Liver (tissue), 8 donors: ENCODE measurements at regions not wholly inside any gene's neighbourhood (a gene's known extent, or its start where the extent isn't known, plus 50 kb on each side); places are given as distances from the start of the nearest gene placed in this dataset.

Experiments
- DNase-seq: peaks from one replicate; pipeline ENCODE4 v3.0.0-alpha.2; 2017; ENCODE audit warnings: low spot score
- H3K27ac ChIP-seq, 2 donors: one replicate each; pipeline ENCODE4 v1.7.0; 2013; ENCODE audit warnings: inconsistent platforms in 2 of 2, low read length in 2 of 2, control low read depth in 1 of 2, low read depth in 1 of 2, mild to moderate bottlenecking in 1 of 2
- H3K27me3 ChIP-seq, 4 donors: one replicate each; pipeline versions ENCODE4 v1.6.1 to v1.7.0; 2013; ENCODE audit warnings: low read length in 3 of 4, inconsistent platforms in 1 of 4, mild to moderate bottlenecking in 1 of 4, moderate library complexity in 1 of 4; ENCODE audit not compliant: control insufficient read depth in 4 of 4, insufficient read depth in 4 of 4
- H3K36me3 ChIP-seq, 4 donors: one replicate each; pipeline versions ENCODE4 v1.6.1 to v1.7.0; 2013; ENCODE audit warnings: low read length in 3 of 4, mild to moderate bottlenecking in 3 of 4, low read depth in 1 of 4, moderate library complexity in 1 of 4; ENCODE audit not compliant: control insufficient read depth in 4 of 4, insufficient read depth in 3 of 4
- H3K4me1 ChIP-seq, 4 donors: one replicate each; pipeline versions ENCODE4 v1.6.1 to v1.7.0; 2013; ENCODE audit warnings: low read length in 3 of 4, mild to moderate bottlenecking in 3 of 4, moderate library complexity in 1 of 4; ENCODE audit not compliant: control insufficient read depth in 4 of 4, insufficient read depth in 4 of 4
- H3K4me3 ChIP-seq, 3 donors: one replicate each; pipeline versions ENCODE4 v1.6.1 to v1.7.0; 2013; ENCODE audit warnings: low read length in 3 of 3, control low read depth in 1 of 3, low read depth in 1 of 3, mild to moderate bottlenecking in 1 of 3
- H3K9ac ChIP-seq, 2 donors: one replicate each; pipeline ENCODE4 v1.7.0; 2013; ENCODE audit warnings: low read length in 2 of 2, mild to moderate bottlenecking in 2 of 2, moderate library complexity in 2 of 2, control low read depth in 1 of 2, low read depth in 1 of 2
- H3K9me3 ChIP-seq, 4 donors: one replicate each; pipeline versions ENCODE4 v1.6.1 to v1.7.0; 2013; ENCODE audit warnings: low read length in 3 of 4; ENCODE audit not compliant: control insufficient read depth in 4 of 4
- EGR1 ChIP-seq, 2 donors: IDR thresholded peaks; 2 replicates each; pipeline ENCODE4 v1.6.1; 2016 to 2018; ENCODE audit warnings: antibody characterized with exemption in 2 of 2, low read depth in 2 of 2
- FOXA1 ChIP-seq: IDR thresholded peaks from 2 replicates; pipeline ENCODE4 v1.6.1; 2016; ENCODE audit warnings: antibody characterized with exemption
- FOXA2 ChIP-seq: IDR thresholded peaks from 2 replicates; pipeline ENCODE4 v1.6.1; 2016; ENCODE audit warnings: antibody characterized with exemption
- GABPA ChIP-seq, 2 donors: IDR thresholded peaks in 1 of 2; conservative IDR thresholded peaks in 1 of 2; 2 replicates each; pipeline ENCODE4 v1.6.1; 2016; ENCODE audit warnings: antibody characterized with exemption in 2 of 2, mild to moderate bottlenecking in 1 of 2, moderate library complexity in 1 of 2
- HNF4A ChIP-seq, 2 donors: conservative IDR thresholded peaks; 2 replicates each; pipeline ENCODE4 v1.6.1; 2016; ENCODE audit warnings: antibody characterized with exemption in 2 of 2, mild to moderate bottlenecking in 2 of 2
- HNF4G ChIP-seq: IDR thresholded peaks from 2 replicates; pipeline ENCODE4 v1.6.1; 2016; ENCODE audit warnings: antibody characterized with exemption
- JUND ChIP-seq, 2 donors: IDR thresholded peaks; 2 replicates each; pipeline ENCODE4 v1.6.1; 2016; ENCODE audit warnings: antibody characterized with exemption in 2 of 2
- NR2F2 ChIP-seq: IDR thresholded peaks from 2 replicates; pipeline ENCODE4 v1.6.1; 2016; ENCODE audit warnings: antibody characterized with exemption
- RAD21 ChIP-seq, 2 donors: IDR thresholded peaks; 2 replicates each; pipeline ENCODE4 v1.6.1; 2016; ENCODE audit warnings: antibody characterized with exemption in 2 of 2, mild to moderate bottlenecking in 2 of 2
- RXRA ChIP-seq, 2 donors: IDR thresholded peaks; 2 replicates each; pipeline ENCODE4 v1.6.1; 2017 to 2018; ENCODE audit warnings: antibody characterized with exemption in 2 of 2, mild to moderate bottlenecking in 1 of 2
- SP1 ChIP-seq: IDR thresholded peaks from 2 replicates; pipeline ENCODE4 v1.6.1; 2018; ENCODE audit warnings: antibody characterized with exemption, mild to moderate bottlenecking
- TAF1 ChIP-seq: conservative IDR thresholded peaks from 2 replicates; pipeline ENCODE4 v1.6.1; 2016; ENCODE audit warnings: antibody characterized with exemption, mild to moderate bottlenecking
- YY1 ChIP-seq: IDR thresholded peaks from 2 replicates; pipeline ENCODE4 v1.6.1; 2016; ENCODE audit warnings: antibody characterized with exemption, mild to moderate bottlenecking
- WGBS: extraction: QIAGEN DNeasy Blood & Tissue Kit; methylation state at CpG from one replicate; pipeline ENCODE4 v1.1.7; 2013; 5-methylcytosine and 5-hydroxymethylcytosine counted together
- TF ChIP-seq, protein P1 (sequence below): IDR thresholded peaks from 2 replicates; pipeline ENCODE4 v1.6.1; 2016; ENCODE audit warnings: antibody characterized with exemption, mild to moderate bottlenecking
- TF ChIP-seq, protein P2 (sequence below): IDR thresholded peaks from 2 replicates; pipeline ENCODE4 v1.6.1; 2016; ENCODE audit warnings: antibody characterized with exemption
- TF ChIP-seq, protein P3 (sequence below): IDR thresholded peaks from 2 replicates; pipeline ENCODE4 v1.6.1; 2016; ENCODE audit warnings: antibody characterized with exemption
- TF ChIP-seq, protein P4 (sequence below): IDR thresholded peaks from 2 replicates; pipeline ENCODE4 v1.6.1; 2016; ENCODE audit warnings: antibody characterized with exemption
- TF ChIP-seq, protein P5 (sequence below): fragments of 150-350 bp; IDR thresholded peaks from 2 replicates; pipeline ENCODE4 v1.5.1; 2017; ENCODE audit warnings: improper control_type of control experiment, low read depth, low read length; ENCODE audit not compliant: missing input control
- donor health status: healthy.
- donor health status: healthy.
- donor health status: healthy.
- donor health status: healthy.
- donor health status: healthy.

DNA sequence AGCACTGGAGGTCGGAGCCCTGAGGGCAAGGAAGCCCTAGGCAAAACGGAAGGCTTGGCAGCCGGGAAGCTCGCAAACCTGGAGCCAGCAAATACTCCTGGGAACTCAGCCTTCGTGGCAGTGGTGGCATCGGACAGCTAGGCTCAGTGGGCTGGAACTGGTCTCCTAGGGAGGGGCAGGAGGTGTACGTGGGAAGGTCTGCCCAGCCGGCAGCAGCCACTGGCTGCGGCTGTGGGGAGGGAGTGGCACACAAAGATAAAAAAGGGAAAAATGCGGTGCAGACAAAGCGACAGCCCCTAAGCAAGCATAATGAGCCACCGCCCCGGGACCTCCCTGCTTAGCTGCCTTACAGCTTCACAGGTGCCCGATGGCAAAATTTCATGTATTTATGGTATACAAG lies 125.2 kb upstream of the KDM5D start (continued):
- TF ChIP-seq, protein P1, sequence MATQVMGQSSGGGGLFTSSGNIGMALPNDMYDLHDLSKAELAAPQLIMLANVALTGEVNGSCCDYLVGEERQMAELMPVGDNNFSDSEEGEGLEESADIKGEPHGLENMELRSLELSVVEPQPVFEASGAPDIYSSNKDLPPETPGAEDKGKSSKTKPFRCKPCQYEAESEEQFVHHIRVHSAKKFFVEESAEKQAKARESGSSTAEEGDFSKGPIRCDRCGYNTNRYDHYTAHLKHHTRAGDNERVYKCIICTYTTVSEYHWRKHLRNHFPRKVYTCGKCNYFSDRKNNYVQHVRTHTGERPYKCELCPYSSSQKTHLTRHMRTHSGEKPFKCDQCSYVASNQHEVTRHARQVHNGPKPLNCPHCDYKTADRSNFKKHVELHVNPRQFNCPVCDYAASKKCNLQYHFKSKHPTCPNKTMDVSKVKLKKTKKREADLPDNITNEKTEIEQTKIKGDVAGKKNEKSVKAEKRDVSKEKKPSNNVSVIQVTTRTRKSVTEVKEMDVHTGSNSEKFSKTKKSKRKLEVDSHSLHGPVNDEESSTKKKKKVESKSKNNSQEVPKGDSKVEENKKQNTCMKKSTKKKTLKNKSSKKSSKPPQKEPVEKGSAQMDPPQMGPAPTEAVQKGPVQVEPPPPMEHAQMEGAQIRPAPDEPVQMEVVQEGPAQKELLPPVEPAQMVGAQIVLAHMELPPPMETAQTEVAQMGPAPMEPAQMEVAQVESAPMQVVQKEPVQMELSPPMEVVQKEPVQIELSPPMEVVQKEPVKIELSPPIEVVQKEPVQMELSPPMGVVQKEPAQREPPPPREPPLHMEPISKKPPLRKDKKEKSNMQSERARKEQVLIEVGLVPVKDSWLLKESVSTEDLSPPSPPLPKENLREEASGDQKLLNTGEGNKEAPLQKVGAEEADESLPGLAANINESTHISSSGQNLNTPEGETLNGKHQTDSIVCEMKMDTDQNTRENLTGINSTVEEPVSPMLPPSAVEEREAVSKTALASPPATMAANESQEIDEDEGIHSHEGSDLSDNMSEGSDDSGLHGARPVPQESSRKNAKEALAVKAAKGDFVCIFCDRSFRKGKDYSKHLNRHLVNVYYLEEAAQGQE, result no peak
- TF ChIP-seq FOXA2 (no peak), RXRA (IDR thresholded peaks at IDR 0.05) (no peak), JUND (IDR thresholded peaks at IDR 0.05) (no peak), SP1 (no peak)

DNA sequence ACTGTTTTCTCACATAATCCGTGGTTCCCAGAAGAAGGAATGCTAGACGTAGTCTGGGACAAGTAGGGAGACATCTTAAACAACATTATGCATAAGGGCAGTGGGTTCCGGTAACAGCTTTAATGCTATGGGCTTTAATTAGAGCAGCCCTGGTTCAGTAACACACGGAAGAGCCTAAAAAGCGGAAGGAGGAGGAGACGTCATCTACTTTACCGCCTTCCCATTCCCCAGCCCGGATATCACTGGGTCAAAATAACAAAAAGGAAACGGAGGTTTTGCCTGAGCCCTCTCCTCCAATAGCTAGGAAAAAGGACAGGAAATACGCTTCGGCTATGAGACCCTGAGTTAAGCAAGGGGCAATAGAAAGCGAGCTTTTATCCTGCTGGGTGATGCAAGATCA lies 124.8 kb upstream of the KDM5D start:
- Histone ChIP-seq H3K4me1 (no peaks in the 10 kb centered on the region), H3K27ac (no peak overlapping the region), H3K9ac (no peak overlapping the region), H3K27me3 (no peaks in the 10 kb centered on the region), H3K36me3 (no peaks in the 10 kb centered on the region), H3K9me3 (no peaks in the 10 kb centered on the region), H3K4me3 (no peak overlapping the region)
- DNase-seq, result no peak
- no peak for TF ChIP-seq SP1
- WGBS, result 65% methylated on average over 12 of the region's 12 CpGs

DNA sequence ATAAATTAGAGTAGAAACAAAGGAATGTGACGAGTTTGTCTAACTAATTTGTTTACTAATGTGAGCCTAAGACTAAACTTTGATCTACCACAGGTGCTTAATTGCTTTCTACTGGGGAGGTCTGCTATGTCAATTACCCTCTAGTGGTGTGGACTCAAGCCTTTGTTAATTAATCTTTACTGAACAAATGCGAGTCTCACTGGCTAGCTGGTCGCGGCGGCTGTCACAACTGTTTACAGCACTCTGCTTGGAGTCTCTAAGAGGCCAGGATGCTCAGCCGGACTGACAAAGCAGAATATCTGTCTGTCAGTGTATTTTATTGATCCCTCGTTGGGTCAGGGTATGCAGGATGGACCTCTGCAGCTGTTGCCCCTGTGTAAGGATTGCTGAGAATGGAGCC lies 124.1 kb upstream of the KDM5D start:
- WGBS, result 68% methylated on average over 7 of the region's 7 CpGs
- Histone ChIP-seq H3K27me3 (no peaks in the 10 kb centered on the region), H3K4me1 (no peaks in the 10 kb centered on the region), H3K9me3 (no peaks in the 10 kb centered on the region), H3K36me3 (no peaks in the 10 kb centered on the region), H3K9ac (no peak overlapping the region), H3K4me3 (no peak overlapping the region), H3K27ac (no peak overlapping the region)
- DNase-seq, result no peak
- TF ChIP-seq EGR1 (IDR thresholded peaks at IDR 0.05; ENCODE audit: low read depth in 2 of 2) (no peak), RAD21 (IDR thresholded peaks at IDR 0.05) (no peak), TAF1 (no peak), FOXA2 (no peak), SP1 (no peak), FOXA1 (no peak), HNF4A (conservative IDR thresholded peaks at IDR 0.05) (no peak), YY1 (no peak), GABPA (IDR thresholded peaks at IDR 0.05 in 1 of 2, conservative IDR thresholded peaks at IDR 0.05 in 1 of 2) (no peak), JUND (IDR thresholded peaks at IDR 0.05) (no peak), HNF4G (no peak), RXRA (IDR thresholded peaks at IDR 0.05) (no peak), NR2F2 (no peak)
- TF ChIP-seq, protein P2, sequence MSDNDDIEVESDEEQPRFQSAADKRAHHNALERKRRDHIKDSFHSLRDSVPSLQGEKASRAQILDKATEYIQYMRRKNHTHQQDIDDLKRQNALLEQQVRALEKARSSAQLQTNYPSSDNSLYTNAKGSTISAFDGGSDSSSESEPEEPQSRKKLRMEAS, result no peak
- TF ChIP-seq, protein P3, sequence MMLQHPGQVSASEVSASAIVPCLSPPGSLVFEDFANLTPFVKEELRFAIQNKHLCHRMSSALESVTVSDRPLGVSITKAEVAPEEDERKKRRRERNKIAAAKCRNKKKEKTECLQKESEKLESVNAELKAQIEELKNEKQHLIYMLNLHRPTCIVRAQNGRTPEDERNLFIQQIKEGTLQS, result no peak
- TF ChIP-seq, protein P4, sequence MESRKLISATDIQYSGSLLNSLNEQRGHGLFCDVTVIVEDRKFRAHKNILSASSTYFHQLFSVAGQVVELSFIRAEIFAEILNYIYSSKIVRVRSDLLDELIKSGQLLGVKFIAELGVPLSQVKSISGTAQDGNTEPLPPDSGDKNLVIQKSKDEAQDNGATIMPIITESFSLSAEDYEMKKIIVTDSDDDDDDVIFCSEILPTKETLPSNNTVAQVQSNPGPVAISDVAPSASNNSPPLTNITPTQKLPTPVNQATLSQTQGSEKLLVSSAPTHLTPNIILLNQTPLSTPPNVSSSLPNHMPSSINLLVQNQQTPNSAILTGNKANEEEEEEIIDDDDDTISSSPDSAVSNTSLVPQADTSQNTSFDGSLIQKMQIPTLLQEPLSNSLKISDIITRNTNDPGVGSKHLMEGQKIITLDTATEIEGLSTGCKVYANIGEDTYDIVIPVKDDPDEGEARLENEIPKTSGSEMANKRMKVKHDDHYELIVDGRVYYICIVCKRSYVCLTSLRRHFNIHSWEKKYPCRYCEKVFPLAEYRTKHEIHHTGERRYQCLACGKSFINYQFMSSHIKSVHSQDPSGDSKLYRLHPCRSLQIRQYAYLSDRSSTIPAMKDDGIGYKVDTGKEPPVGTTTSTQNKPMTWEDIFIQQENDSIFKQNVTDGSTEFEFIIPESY, result no peak
- TF ChIP-seq, protein P5, sequence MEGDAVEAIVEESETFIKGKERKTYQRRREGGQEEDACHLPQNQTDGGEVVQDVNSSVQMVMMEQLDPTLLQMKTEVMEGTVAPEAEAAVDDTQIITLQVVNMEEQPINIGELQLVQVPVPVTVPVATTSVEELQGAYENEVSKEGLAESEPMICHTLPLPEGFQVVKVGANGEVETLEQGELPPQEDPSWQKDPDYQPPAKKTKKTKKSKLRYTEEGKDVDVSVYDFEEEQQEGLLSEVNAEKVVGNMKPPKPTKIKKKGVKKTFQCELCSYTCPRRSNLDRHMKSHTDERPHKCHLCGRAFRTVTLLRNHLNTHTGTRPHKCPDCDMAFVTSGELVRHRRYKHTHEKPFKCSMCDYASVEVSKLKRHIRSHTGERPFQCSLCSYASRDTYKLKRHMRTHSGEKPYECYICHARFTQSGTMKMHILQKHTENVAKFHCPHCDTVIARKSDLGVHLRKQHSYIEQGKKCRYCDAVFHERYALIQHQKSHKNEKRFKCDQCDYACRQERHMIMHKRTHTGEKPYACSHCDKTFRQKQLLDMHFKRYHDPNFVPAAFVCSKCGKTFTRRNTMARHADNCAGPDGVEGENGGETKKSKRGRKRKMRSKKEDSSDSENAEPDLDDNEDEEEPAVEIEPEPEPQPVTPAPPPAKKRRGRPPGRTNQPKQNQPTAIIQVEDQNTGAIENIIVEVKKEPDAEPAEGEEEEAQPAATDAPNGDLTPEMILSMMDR, result no peak
- TF ChIP-seq, protein P1, result no peak
